ENCODE measurements at regions not wholly inside any gene's neighbourhood (a gene's known extent, or its start where the extent isn't known, plus 50 kb on each side); places are given as distances from the start of the nearest gene placed in this dataset.

GRCh38 chr13:34114581-34114980 is 296.6 kb downstream of the RFC3 start:
- intact Hi-C loops (cut with micrococcal nuclease): no loop called here
- no peak overlapping the region for H3K4me3 Mint-ChIP-seq (ENCODE audit: unreplicated experiment)

GRCh38 chr13:34116651-34117050 is 298.7 kb downstream of the RFC3 start:
- H3K9me3 Mint-ChIP-seq (ENCODE audit: unreplicated experiment): peaks cover 12% of the 10 kb centered on the region
- no TSS peak for BruUV-seq (replicated peaks)
- no peaks in the 10 kb centered on the region for H3K27me3 Mint-ChIP-seq (ENCODE audit: insufficient read depth, unreplicated experiment)
- no peaks in the 10 kb centered on the region for H3K36me3 Mint-ChIP-seq (ENCODE audit: insufficient read depth, unreplicated experiment)
- no peak for DNase-seq (ENCODE audit: unreplicated experiment)
- intact Hi-C loops (cut with micrococcal nuclease): no loop called here
- no peak overlapping the region for H3K4me3 Mint-ChIP-seq (ENCODE audit: unreplicated experiment)
- H3K4me1 Mint-ChIP-seq (ENCODE audit: insufficient read depth, unreplicated experiment): peaks cover 5% of the 10 kb centered on the region
- POLR2A ChIA-PET: interaction anchor here (0.7 kb wide), 1 partner anchor 68 kb away, joined by 3 read pairs; no protein-coding TSS in a partner anchor
- TF ChIP-seq, protein P1, sequence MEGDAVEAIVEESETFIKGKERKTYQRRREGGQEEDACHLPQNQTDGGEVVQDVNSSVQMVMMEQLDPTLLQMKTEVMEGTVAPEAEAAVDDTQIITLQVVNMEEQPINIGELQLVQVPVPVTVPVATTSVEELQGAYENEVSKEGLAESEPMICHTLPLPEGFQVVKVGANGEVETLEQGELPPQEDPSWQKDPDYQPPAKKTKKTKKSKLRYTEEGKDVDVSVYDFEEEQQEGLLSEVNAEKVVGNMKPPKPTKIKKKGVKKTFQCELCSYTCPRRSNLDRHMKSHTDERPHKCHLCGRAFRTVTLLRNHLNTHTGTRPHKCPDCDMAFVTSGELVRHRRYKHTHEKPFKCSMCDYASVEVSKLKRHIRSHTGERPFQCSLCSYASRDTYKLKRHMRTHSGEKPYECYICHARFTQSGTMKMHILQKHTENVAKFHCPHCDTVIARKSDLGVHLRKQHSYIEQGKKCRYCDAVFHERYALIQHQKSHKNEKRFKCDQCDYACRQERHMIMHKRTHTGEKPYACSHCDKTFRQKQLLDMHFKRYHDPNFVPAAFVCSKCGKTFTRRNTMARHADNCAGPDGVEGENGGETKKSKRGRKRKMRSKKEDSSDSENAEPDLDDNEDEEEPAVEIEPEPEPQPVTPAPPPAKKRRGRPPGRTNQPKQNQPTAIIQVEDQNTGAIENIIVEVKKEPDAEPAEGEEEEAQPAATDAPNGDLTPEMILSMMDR (IDR thresholded peaks at IDR 0.05; ENCODE audit: unreplicated experiment): no peak
- CTCF ChIA-PET: no interaction called here
- H3K27ac Mint-ChIP-seq (ENCODE audit: low read depth, unreplicated experiment): no peak overlapping the region

More at GRCh38 chr13:34114581-34114980, 296.6 kb downstream of the RFC3 start:
- DNase-seq (ENCODE audit: unreplicated experiment): no peak
- no peaks in the 10 kb centered on the region for H3K36me3 Mint-ChIP-seq (ENCODE audit: insufficient read depth, unreplicated experiment)
- ChIA-PET POLR2A (no interaction called here), CTCF (no interaction called here)
- TF ChIP-seq, protein P1 (IDR thresholded peaks at IDR 0.05; ENCODE audit: unreplicated experiment): no peak
- H3K9me3 Mint-ChIP-seq (ENCODE audit: unreplicated experiment): peaks cover 6% of the 10 kb centered on the region
- no peak overlapping the region for H3K27ac Mint-ChIP-seq (ENCODE audit: low read depth, unreplicated experiment)
- BruUV-seq (replicated peaks): no TSS peak
- no peaks in the 10 kb centered on the region for H3K27me3 Mint-ChIP-seq (ENCODE audit: insufficient read depth, unreplicated experiment)
- no peaks in the 10 kb centered on the region for H3K4me1 Mint-ChIP-seq (ENCODE audit: insufficient read depth, unreplicated experiment)

- TF ChIP-seq, protein P1 (IDR thresholded peaks at IDR 0.05; ENCODE audit: unreplicated experiment): no peak
- peaks cover 12% of the 10 kb centered on the region for H3K9me3 Mint-ChIP-seq (ENCODE audit: unreplicated experiment)
- ChIA-PET POLR2A (interaction anchor here (1.2 kb wide), 1 partner anchor 28 kb away, joined by 3 read pairs; no protein-coding TSS in a partner anchor), CTCF (no interaction called here)
- DNase-seq (ENCODE audit: unreplicated experiment): no peak
- no peaks in the 10 kb centered on the region for H3K36me3 Mint-ChIP-seq (ENCODE audit: insufficient read depth, unreplicated experiment)
- no peak overlapping the region for H3K27ac Mint-ChIP-seq (ENCODE audit: low read depth, unreplicated experiment)
- BruUV-seq (replicated peaks): no TSS peak
- H3K27me3 Mint-ChIP-seq (ENCODE audit: insufficient read depth, unreplicated experiment): no peaks in the 10 kb centered on the region
- intact Hi-C loops (cut with micrococcal nuclease): no loop called here
- no peak overlapping the region for H3K4me3 Mint-ChIP-seq (ENCODE audit: unreplicated experiment)
- H3K4me1 Mint-ChIP-seq (ENCODE audit: insufficient read depth, unreplicated experiment): peaks cover 5% of the 10 kb centered on the region
Observed at GRCh38 chr13:34124666-34125306, 306.8 kb downstream of the RFC3 start.

- Mint-ChIP-seq H3K4me1 (ENCODE audit: insufficient read depth, unreplicated experiment) (no peaks in the 10 kb centered on the region), H3K27me3 (ENCODE audit: insufficient read depth, unreplicated experiment) (no peaks in the 10 kb centered on the region), H3K36me3 (ENCODE audit: insufficient read depth, unreplicated experiment) (no peaks in the 10 kb centered on the region), H3K27ac (ENCODE audit: low read depth, unreplicated experiment) (no peak overlapping the region), H3K9me3 (ENCODE audit: unreplicated experiment) (no peaks in the 10 kb centered on the region), H3K4me3 (ENCODE audit: unreplicated experiment) (no peak overlapping the region)
- ChIA-PET CTCF (no interaction called here), POLR2A (no interaction called here)
- DNase-seq (ENCODE audit: unreplicated experiment): no peak
- no TSS peak for BruUV-seq (replicated peaks)
- intact Hi-C loops (cut with micrococcal nuclease): loop anchor here (2.0 kb wide), 1 partner anchor 41 kb away; no protein-coding TSS in a partner anchor
- TF ChIP-seq, protein P1 (IDR thresholded peaks at IDR 0.05; ENCODE audit: unreplicated experiment): no peak
Observed at GRCh38 chr13:34127523-34127922, 309.6 kb downstream of the RFC3 start.

Data from MCF 10A (cell line).